Right renal cortex interstitium (tissue), 3 donors: ENCODE measurements at regions not wholly inside any gene's neighbourhood (a gene's known extent, or its start where the extent isn't known, plus 50 kb on each side); places are given as distances from the start of the nearest gene placed in this dataset.

Experiments
- DNase-seq, 3 donors: peaks; one replicate each; pipeline ENCODE4 v3.0.0-alpha.2; 2013; ENCODE audit warnings: low read depth in 3 of 3, low spot score in 2 of 3

GRCh38 chr13:105142556-105142955, 1392.9 kb downstream of the EFNB2 start:
- no peak for DNase-seq

GRCh38 chr13:105139380-105140285, 1395.8 kb downstream of the EFNB2 start:
- DNase-seq = no peak

- no peak for DNase-seq
These were observed 1396.4 kb downstream of the EFNB2 start for GRCh38 chr13:105139048-105139379.

- no peak for DNase-seq
These were observed 1399.4 kb downstream of the EFNB2 start for GRCh38 chr13:105135852-105136615.

GRCh38 chr13:105127732-105128131, 1407.7 kb downstream of the EFNB2 start:
- no peak for DNase-seq

GRCh38 chr13:105121221-105121620, 1414.2 kb downstream of the EFNB2 start:
- DNase-seq = no peak

GRCh38 chr13:105118426-105118985, 1417.0 kb downstream of the EFNB2 start:
- no peak for DNase-seq

GRCh38 chr13:105116966-105117365, 1418.5 kb downstream of the EFNB2 start:
- no peak for DNase-seq

- no peak for DNase-seq
These were observed 1422.9 kb downstream of the EFNB2 start for GRCh38 chr13:105112561-105112960.

GRCh38 chr13:105107781-105108180, 1427.7 kb downstream of the EFNB2 start:
- no peak for DNase-seq

GRCh38 chr13:105105471-105105870, 1430.0 kb downstream of the EFNB2 start:
- no peak for DNase-seq

- no peak for DNase-seq
These were observed 1437.9 kb downstream of the EFNB2 start for GRCh38 chr13:105097521-105097920.

- no peak for DNase-seq
These were observed 1445.4 kb downstream of the EFNB2 start for GRCh38 chr13:105089858-105090643.

- no peak for DNase-seq
These were observed 1447.5 kb downstream of the EFNB2 start for GRCh38 chr13:105087945-105088344.

GRCh38 chr13:105084931-105085330, 1450.5 kb downstream of the EFNB2 start:
- no peak for DNase-seq

GRCh38 chr13:105083992-105084391, 1451.5 kb downstream of the EFNB2 start:
- no peak for DNase-seq

- no peak for DNase-seq
These were observed 1460.7 kb downstream of the EFNB2 start for GRCh38 chr13:105074755-105075154.

- DNase-seq = no peak
These were observed 1462.4 kb downstream of the EFNB2 start for GRCh38 chr13:105073041-105073440.

- no peak for DNase-seq
These were observed 1465.0 kb downstream of the EFNB2 start for GRCh38 chr13:105070452-105070851.

GRCh38 chr13:105069106-105069505, 1466.4 kb downstream of the EFNB2 start:
- no peak for DNase-seq

- no peak for DNase-seq
These were observed 1471.8 kb downstream of the EFNB2 start for GRCh38 chr13:105063676-105064075.
